ENCODE measurements at regions not wholly inside any gene's neighbourhood (a gene's known extent, or its start where the extent isn't known, plus 50 kb on each side); places are given as distances from the start of the nearest gene placed in this dataset.

DNA sequence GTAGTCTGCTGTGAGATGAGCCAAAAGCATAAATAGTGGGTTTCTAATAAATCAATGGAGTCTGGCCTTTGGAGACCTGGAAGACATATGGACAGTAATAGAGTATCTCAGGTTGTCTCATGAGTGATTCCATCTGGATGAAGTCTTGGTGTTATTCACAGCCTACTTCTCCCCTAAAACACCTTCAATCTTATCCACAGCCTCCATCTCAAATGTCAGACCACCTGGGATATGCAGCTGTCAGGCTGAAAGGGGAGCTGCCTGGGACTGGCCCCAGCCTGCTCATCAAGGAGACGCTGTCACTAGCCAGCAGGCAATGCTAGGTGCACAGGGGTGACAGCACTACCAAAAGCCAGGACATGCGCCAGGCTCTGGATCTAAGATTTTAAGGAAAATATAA is 684.0 kb upstream of the ZEB2 start:
- TF ChIP-seq ZNF76 (tag by site-specific recombination; IDR thresholded peaks at IDR 0.05; ENCODE audit: borderline replicate concordance, low read depth) (no peak), ZNF837 (tag by site-specific recombination; IDR thresholded peaks at IDR 0.05) (no peak), ZNF350 (tag by site-specific recombination; IDR thresholded peaks at IDR 0.05) (no peak), MYNN (tag by site-specific recombination; IDR thresholded peaks at IDR 0.05; ENCODE audit: borderline replicate concordance) (no peak), ZNF558 (tag by site-specific recombination; IDR thresholded peaks at IDR 0.05) (no peak), SALL2 (tag by site-specific recombination; IDR thresholded peaks at IDR 0.05; ENCODE audit: borderline replicate concordance) (no peak), ZNF660 (tag by site-specific recombination; IDR thresholded peaks at IDR 0.05) (no peak), ZNF48 (tag by site-specific recombination; IDR thresholded peaks at IDR 0.05) (no peak), ZNF114 (tag by site-specific recombination; IDR thresholded peaks at IDR 0.05) (no peak), ZSCAN23 (tag by site-specific recombination; IDR thresholded peaks at IDR 0.05) (no peak)
- Histone ChIP-seq H3K36me3 (ENCODE audit: control insufficient read depth in 2 of 2, insufficient read depth in 1 of 2, low read length in 2 of 2) (no peaks in the 10 kb centered on the region), H3K9me3 (ENCODE audit: control insufficient read depth, insufficient read depth, low read depth, low read length) (no peaks in the 10 kb centered on the region), H3K4me1 (ENCODE audit: control insufficient read depth, insufficient read depth, low read length) (no peaks in the 10 kb centered on the region), H3K27ac (ENCODE audit: extremely low read depth, low read depth, low read length) (no peak overlapping the region), H3K4me3 (ENCODE audit: low read depth, low read length) (no peak overlapping the region)
- CTCF ChIA-PET: no interaction called here
- POLR2A ChIA-PET: no interaction called here

DNA sequence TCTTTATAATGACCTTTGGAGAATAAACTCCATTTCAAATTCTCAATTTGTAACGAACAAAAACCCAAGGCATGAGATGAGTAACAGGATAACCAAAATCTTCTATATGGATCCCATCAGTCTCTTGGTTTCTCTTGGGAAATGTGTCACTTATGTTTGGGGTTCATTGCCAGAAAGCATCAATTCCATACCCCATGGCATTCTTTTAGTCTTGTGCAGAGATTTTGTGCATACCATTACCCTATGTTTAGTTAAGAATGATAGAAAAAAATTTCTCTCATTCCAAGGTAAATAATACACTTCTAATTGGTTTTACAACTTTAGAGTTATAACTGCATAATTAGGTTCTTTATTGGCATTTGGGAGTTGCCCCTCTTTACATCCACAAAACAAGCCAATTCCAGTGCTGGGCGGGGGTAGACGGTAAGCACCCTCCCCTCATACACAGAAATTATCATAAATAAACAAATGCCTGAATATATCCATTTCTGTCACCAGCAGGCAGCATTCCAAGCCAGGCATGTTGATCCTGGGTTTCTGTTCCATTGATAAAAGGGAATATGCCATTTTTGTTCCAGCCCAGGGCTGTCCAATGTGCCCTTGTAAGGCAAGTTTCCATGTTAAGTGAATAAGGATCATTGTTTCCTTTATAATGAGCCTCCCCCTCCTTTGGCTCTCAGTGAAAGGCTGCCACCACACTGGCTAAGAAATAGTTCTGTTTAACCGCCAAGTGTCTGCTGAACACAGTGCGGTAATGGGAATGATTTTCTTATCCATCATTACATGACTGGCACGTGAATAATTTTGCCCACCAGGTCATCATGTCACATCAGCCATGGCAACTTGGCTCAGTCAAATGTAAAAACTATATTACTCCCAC is 680.1 kb upstream of the ZEB2 start:
- no peak overlapping the region for H3K27ac ChIP-seq (ENCODE audit: extremely low read depth, low read depth, low read length)
- no peak overlapping the region for H3K4me3 ChIP-seq (ENCODE audit: low read depth, low read length)
- ChIA-PET POLR2A (no interaction called here), CTCF (interaction anchor here (0.6 kb wide), 2 partner anchors 15 to 547 kb away, joined by 3 read pairs; no protein-coding TSS in a partner anchor)
- TF ChIP-seq ZNF221 (tag by site-specific recombination; IDR thresholded peaks at IDR 0.05; ENCODE audit: borderline replicate concordance) (no peak), ZNF10 (tag by site-specific recombination; IDR thresholded peaks at IDR 0.05) (no peak), KLF9 (tag by site-specific recombination; IDR thresholded peaks at IDR 0.05; ENCODE audit: low read depth) (no peak)
- TF ChIP-seq, protein P1, sequence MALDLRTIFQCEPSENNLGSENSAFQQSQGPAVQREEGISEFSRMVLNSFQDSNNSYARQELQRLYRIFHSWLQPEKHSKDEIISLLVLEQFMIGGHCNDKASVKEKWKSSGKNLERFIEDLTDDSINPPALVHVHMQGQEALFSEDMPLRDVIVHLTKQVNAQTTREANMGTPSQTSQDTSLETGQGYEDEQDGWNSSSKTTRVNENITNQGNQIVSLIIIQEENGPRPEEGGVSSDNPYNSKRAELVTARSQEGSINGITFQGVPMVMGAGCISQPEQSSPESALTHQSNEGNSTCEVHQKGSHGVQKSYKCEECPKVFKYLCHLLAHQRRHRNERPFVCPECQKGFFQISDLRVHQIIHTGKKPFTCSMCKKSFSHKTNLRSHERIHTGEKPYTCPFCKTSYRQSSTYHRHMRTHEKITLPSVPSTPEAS (tag by site-specific recombination; IDR thresholded peaks at IDR 0.05): no peak
- TF ChIP-seq, protein P2, sequence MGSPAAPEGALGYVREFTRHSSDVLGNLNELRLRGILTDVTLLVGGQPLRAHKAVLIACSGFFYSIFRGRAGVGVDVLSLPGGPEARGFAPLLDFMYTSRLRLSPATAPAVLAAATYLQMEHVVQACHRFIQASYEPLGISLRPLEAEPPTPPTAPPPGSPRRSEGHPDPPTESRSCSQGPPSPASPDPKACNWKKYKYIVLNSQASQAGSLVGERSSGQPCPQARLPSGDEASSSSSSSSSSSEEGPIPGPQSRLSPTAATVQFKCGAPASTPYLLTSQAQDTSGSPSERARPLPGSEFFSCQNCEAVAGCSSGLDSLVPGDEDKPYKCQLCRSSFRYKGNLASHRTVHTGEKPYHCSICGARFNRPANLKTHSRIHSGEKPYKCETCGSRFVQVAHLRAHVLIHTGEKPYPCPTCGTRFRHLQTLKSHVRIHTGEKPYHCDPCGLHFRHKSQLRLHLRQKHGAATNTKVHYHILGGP (tag by site-specific recombination; IDR thresholded peaks at IDR 0.05): no peak
- H3K36me3 ChIP-seq (ENCODE audit: control insufficient read depth in 2 of 2, insufficient read depth in 1 of 2, low read length in 2 of 2): no peaks in the 10 kb centered on the region
- no peaks in the 10 kb centered on the region; the same call in 1 of the 2 replicates for H3K4me1 ChIP-seq (ENCODE audit: control insufficient read depth, insufficient read depth, low read length)
- no peaks in the 10 kb centered on the region for H3K9me3 ChIP-seq (ENCODE audit: control insufficient read depth, insufficient read depth, low read depth, low read length)

DNA sequence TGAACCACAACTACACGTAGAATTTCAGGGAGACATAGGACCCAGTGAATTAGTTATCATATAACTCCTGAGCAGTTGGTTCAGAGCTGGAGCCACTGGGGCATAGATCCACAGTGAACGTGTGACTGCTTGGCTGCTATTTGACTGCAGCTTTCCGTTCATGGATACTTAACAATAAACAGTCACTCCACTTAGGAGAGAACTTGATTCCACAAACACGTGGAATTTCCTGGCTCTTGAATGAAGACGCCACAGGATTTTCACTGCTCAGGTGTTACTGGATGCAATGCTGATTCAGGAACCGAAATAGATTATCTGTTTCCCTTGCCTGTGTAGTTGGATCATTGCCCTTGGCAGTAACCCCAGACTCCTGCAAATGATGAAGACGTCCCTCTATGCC is 679.1 kb upstream of the ZEB2 start:
- H3K9me3 ChIP-seq (ENCODE audit: control insufficient read depth, insufficient read depth, low read depth, low read length): no peaks in the 10 kb centered on the region
- H3K36me3 ChIP-seq (ENCODE audit: control insufficient read depth in 2 of 2, insufficient read depth in 1 of 2, low read length in 2 of 2): no peaks in the 10 kb centered on the region
- POLR2A ChIA-PET: no interaction called here
- H3K27ac ChIP-seq (ENCODE audit: extremely low read depth, low read depth, low read length): no peak overlapping the region
- no peak for TF ChIP-seq ZNF19 (tag by site-specific recombination; IDR thresholded peaks at IDR 0.05; ENCODE audit: low read depth)
- TF ChIP-seq, protein P2 (tag by site-specific recombination; IDR thresholded peaks at IDR 0.05): no peak
- no peak for TF ChIP-seq ZNF48 (tag by site-specific recombination; IDR thresholded peaks at IDR 0.05)
- TF ChIP-seq ZNF157 (tag by site-specific recombination; IDR thresholded peaks at IDR 0.05): no peak
- no peak for TF ChIP-seq ZNF423 (tag by site-specific recombination; IDR thresholded peaks at IDR 0.05)
- no peak for TF ChIP-seq EGR2 (tag by site-specific recombination; IDR thresholded peaks at IDR 0.05; ENCODE audit: low read depth)
- TF ChIP-seq ZBTB21 (tag by site-specific recombination; IDR thresholded peaks at IDR 0.05): no peak
- no peak for TF ChIP-seq ZNF623 (tag by site-specific recombination; IDR thresholded peaks at IDR 0.05)
- TF ChIP-seq ZNF266 (tag by site-specific recombination; IDR thresholded peaks at IDR 0.05; ENCODE audit: low read depth): no peak
- no peak for TF ChIP-seq ZNF350 (tag by site-specific recombination; IDR thresholded peaks at IDR 0.05)
- TF ChIP-seq, protein P3, sequence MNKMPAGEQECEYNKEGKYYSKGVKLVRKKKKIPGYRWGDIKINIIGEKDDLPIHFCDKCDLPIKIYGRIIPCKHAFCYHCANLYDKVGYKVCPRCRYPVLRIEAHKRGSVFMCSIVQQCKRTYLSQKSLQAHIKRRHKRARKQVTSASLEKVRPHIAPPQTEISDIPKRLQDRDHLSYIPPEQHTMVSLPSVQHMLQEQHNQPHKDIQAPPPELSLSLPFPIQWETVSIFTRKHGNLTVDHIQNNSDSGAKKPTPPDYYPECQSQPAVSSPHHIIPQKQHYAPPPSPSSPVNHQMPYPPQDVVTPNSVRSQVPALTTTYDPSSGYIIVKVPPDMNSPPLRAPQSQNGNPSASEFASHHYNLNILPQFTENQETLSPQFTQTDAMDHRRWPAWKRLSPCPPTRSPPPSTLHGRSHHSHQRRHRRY (tag by site-specific recombination; IDR thresholded peaks at IDR 0.05): no peak
- no peak for TF ChIP-seq ZNF391 (tag by site-specific recombination; IDR thresholded peaks at IDR 0.05; ENCODE audit: borderline replicate concordance, low read depth)
- no peak for TF ChIP-seq ZNF335 (tag by site-specific recombination; conservative IDR thresholded peaks at IDR 0.05)
- no peak for TF ChIP-seq ZNF701 (tag by site-specific recombination; IDR thresholded peaks at IDR 0.05)
- H3K4me1 ChIP-seq (ENCODE audit: control insufficient read depth, insufficient read depth, low read length): peaks cover 2% of the 10 kb centered on the region; the same call in 1 of the 2 replicates
- no peak overlapping the region for H3K4me3 ChIP-seq (ENCODE audit: low read depth, low read length)
- CTCF ChIA-PET: interaction anchor here (0.6 kb wide), 1 partner anchor 546 kb away, joined by 3 read pairs; no protein-coding TSS in a partner anchor

All from HEK293 (cell line).